ENCODE measurements at regions not wholly inside any gene's neighbourhood (a gene's known extent, or its start where the extent isn't known, plus 50 kb on each side); places are given as distances from the start of the nearest gene placed in this dataset.

DNA sequence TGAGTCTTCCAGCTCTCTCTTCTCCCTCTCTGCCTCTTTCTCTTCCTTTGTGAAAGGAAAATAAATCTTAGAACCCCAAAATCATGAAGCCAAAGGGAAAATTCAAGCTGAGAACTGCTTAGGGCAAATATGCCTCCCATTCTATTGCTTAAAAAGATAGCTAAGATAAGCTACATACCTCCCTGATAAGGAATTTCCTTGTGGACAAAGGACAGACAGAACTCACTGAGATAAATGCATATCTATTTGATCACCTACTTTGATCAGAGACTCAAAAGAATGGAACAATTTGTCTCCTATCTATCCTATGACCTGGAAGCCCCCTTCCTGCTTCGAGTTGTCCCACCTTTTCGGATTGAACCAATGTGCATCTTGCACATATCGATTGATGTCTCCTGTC is 220.6 kb upstream of the NMUR2 start:
- no peaks in the 10 kb centered on the region for H3K36me3 ChIP-seq (ENCODE audit: insufficient read depth, low read length)
- TF ChIP-seq EZH2 (IDR thresholded peaks at IDR 0.05; ENCODE audit: insufficient read depth, low read length): no peak
- TF ChIP-seq, protein P1, sequence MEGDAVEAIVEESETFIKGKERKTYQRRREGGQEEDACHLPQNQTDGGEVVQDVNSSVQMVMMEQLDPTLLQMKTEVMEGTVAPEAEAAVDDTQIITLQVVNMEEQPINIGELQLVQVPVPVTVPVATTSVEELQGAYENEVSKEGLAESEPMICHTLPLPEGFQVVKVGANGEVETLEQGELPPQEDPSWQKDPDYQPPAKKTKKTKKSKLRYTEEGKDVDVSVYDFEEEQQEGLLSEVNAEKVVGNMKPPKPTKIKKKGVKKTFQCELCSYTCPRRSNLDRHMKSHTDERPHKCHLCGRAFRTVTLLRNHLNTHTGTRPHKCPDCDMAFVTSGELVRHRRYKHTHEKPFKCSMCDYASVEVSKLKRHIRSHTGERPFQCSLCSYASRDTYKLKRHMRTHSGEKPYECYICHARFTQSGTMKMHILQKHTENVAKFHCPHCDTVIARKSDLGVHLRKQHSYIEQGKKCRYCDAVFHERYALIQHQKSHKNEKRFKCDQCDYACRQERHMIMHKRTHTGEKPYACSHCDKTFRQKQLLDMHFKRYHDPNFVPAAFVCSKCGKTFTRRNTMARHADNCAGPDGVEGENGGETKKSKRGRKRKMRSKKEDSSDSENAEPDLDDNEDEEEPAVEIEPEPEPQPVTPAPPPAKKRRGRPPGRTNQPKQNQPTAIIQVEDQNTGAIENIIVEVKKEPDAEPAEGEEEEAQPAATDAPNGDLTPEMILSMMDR (IDR thresholded peaks at IDR 0.05; ENCODE audit: insufficient read depth, low read depth, low read length): no peak
- peaks cover 2% of the 10 kb centered on the region for H3K27me3 Mint-ChIP-seq (ENCODE audit: low read depth, unreplicated experiment)
- H3K4me3 Mint-ChIP-seq (ENCODE audit: unreplicated experiment): no peak overlapping the region
- H3K4me3 ChIP-seq (ENCODE audit: insufficient read depth, low read depth, low read length): no peak overlapping the region
- FAIRE-seq: no peak
- no peaks in the 10 kb centered on the region for H3K27me3 ChIP-seq (ENCODE audit: insufficient read depth, low read length)
- H3K4me2 ChIP-seq (ENCODE audit: low read length): no peak overlapping the region
- no peak for DNase-seq (ENCODE audit: low read depth)
- no peaks in the 10 kb centered on the region for H3K36me3 Mint-ChIP-seq (ENCODE audit: low read depth, unreplicated experiment)
- no peak overlapping the region for H3K27ac Mint-ChIP-seq (ENCODE audit: unreplicated experiment)
- no peak overlapping the region for H3K27ac ChIP-seq (ENCODE audit: low read depth, low read length)
- H3K4me1 Mint-ChIP-seq (ENCODE audit: low read depth, unreplicated experiment): peaks cover 9% of the 10 kb centered on the region
- no peak overlapping the region for H2AFZ ChIP-seq (ENCODE audit: low read depth, low read length)
- H4K20me1 ChIP-seq (ENCODE audit: insufficient read depth, low read length): no peaks in the 10 kb centered on the region
- H3K79me2 ChIP-seq (ENCODE audit: insufficient read depth, low read length): no peaks in the 10 kb centered on the region
- H3K4me1 ChIP-seq (ENCODE audit: insufficient read depth, low read length): no peaks in the 10 kb centered on the region
- H3K9me3 Mint-ChIP-seq (ENCODE audit: unreplicated experiment): no peaks in the 10 kb centered on the region
- no peaks in the 10 kb centered on the region for H3K9me3 ChIP-seq (ENCODE audit: insufficient read depth, low read depth, low read length)
- H3K9ac ChIP-seq (ENCODE audit: low read length): no peak overlapping the region

DNA sequence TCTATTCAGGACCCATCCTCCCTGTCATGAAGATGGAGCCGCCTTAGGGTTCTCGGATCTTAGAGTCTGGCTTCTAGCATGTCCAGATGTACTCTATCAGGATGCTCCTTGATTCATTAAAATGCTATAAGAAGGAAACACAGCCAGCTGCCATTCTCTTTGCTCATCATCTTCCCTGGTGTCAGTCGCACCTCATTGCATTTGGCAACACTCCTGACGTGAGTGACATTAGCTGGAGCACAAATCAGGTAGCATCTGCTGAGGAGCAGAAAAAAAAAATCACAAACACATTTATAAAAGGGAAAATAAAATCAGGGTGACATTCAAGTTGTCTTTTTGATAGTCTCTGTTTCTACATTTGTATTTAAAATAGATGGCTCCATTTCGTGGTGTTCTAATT is 226.1 kb upstream of the NMUR2 start:
- H3K4me2 ChIP-seq (ENCODE audit: low read length): no peak overlapping the region
- Mint-ChIP-seq H3K36me3 (ENCODE audit: low read depth, unreplicated experiment) (no peaks in the 10 kb centered on the region), H3K9me3 (ENCODE audit: unreplicated experiment) (no peaks in the 10 kb centered on the region), H3K27ac (ENCODE audit: unreplicated experiment) (no peak overlapping the region), H3K4me3 (ENCODE audit: unreplicated experiment) (no peak overlapping the region), H3K27me3 (ENCODE audit: low read depth, unreplicated experiment) (peaks cover 2% of the 10 kb centered on the region), H3K4me1 (ENCODE audit: low read depth, unreplicated experiment) (peaks cover 3% of the 10 kb centered on the region)
- FAIRE-seq: no peak
- H3K27me3 ChIP-seq (ENCODE audit: insufficient read depth, low read length): no peaks in the 10 kb centered on the region
- H3K36me3 ChIP-seq (ENCODE audit: insufficient read depth, low read length): no peaks in the 10 kb centered on the region
- no peaks in the 10 kb centered on the region for H3K79me2 ChIP-seq (ENCODE audit: insufficient read depth, low read length)
- H3K9ac ChIP-seq (ENCODE audit: low read length): no peak overlapping the region
- no peak overlapping the region for H3K4me3 ChIP-seq (ENCODE audit: insufficient read depth, low read depth, low read length)
- TF ChIP-seq, protein P1 (IDR thresholded peaks at IDR 0.05; ENCODE audit: insufficient read depth, low read depth, low read length): no peak
- no peak for TF ChIP-seq EZH2 (IDR thresholded peaks at IDR 0.05; ENCODE audit: insufficient read depth, low read length)
- no peak overlapping the region for H3K27ac ChIP-seq (ENCODE audit: low read depth, low read length)
- H4K20me1 ChIP-seq (ENCODE audit: insufficient read depth, low read length): no peaks in the 10 kb centered on the region
- H2AFZ ChIP-seq (ENCODE audit: low read depth, low read length): no peak overlapping the region
- DNase-seq (ENCODE audit: low read depth): no peak
- no peaks in the 10 kb centered on the region for H3K4me1 ChIP-seq (ENCODE audit: insufficient read depth, low read length)
- H3K9me3 ChIP-seq (ENCODE audit: insufficient read depth, low read depth, low read length): peaks cover 6% of the 10 kb centered on the region

DNA sequence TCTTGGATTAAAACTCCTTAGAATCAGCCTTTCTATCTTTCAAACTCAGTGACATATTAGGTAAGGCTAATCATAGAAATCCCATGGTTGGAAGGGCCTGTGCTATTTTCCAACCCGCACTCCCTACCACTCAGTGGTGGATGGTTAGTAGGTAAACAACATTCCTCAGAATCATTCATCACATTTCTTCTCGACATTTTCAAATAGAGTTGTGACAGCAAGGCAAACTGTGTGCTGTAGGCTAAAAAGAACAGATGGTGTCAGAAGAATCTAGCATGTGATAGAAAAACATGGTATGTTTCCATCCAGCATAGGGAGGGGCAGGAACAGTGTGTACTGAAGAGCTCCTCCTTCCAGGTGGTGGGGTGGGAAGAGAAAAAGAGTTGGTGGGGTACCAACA is 227.3 kb upstream of the NMUR2 start:
- TF ChIP-seq EZH2 (IDR thresholded peaks at IDR 0.05; ENCODE audit: insufficient read depth, low read length): no peak
- TF ChIP-seq, protein P1 (IDR thresholded peaks at IDR 0.05; ENCODE audit: insufficient read depth, low read depth, low read length): no peak
- H3K9ac ChIP-seq (ENCODE audit: low read length): no peak overlapping the region
- no peaks in the 10 kb centered on the region for H3K79me2 ChIP-seq (ENCODE audit: insufficient read depth, low read length)
- H3K9me3 Mint-ChIP-seq (ENCODE audit: unreplicated experiment): no peaks in the 10 kb centered on the region
- peaks cover 2% of the 10 kb centered on the region for H3K27me3 Mint-ChIP-seq (ENCODE audit: low read depth, unreplicated experiment)
- no peak overlapping the region for H3K27ac ChIP-seq (ENCODE audit: low read depth, low read length)
- no peak overlapping the region for H3K4me2 ChIP-seq (ENCODE audit: low read length)
- H3K36me3 Mint-ChIP-seq (ENCODE audit: low read depth, unreplicated experiment): no peaks in the 10 kb centered on the region
- H3K4me1 ChIP-seq (ENCODE audit: insufficient read depth, low read length): no peaks in the 10 kb centered on the region
- H3K4me1 Mint-ChIP-seq (ENCODE audit: low read depth, unreplicated experiment): peaks cover 3% of the 10 kb centered on the region
- H3K9me3 ChIP-seq (ENCODE audit: insufficient read depth, low read depth, low read length): peaks cover 6% of the 10 kb centered on the region
- no peaks in the 10 kb centered on the region for H4K20me1 ChIP-seq (ENCODE audit: insufficient read depth, low read length)
- H3K4me3 Mint-ChIP-seq (ENCODE audit: unreplicated experiment): no peak overlapping the region
- DNase-seq (ENCODE audit: low read depth) (no peak), FAIRE-seq (no peak)
- H3K27ac Mint-ChIP-seq (ENCODE audit: unreplicated experiment): no peak overlapping the region
- H2AFZ ChIP-seq (ENCODE audit: low read depth, low read length): no peak overlapping the region
- no peak overlapping the region for H3K4me3 ChIP-seq (ENCODE audit: insufficient read depth, low read depth, low read length)
- H3K27me3 ChIP-seq (ENCODE audit: insufficient read depth, low read length): no peaks in the 10 kb centered on the region
- H3K36me3 ChIP-seq (ENCODE audit: insufficient read depth, low read length): no peaks in the 10 kb centered on the region

Measured in astrocyte (in vitro differentiated cells and primary cell).